ENCODE measurements at regions not wholly inside any gene's neighbourhood (a gene's known extent, or its start where the extent isn't known, plus 50 kb on each side); places are given as distances from the start of the nearest gene placed in this dataset.

DNA sequence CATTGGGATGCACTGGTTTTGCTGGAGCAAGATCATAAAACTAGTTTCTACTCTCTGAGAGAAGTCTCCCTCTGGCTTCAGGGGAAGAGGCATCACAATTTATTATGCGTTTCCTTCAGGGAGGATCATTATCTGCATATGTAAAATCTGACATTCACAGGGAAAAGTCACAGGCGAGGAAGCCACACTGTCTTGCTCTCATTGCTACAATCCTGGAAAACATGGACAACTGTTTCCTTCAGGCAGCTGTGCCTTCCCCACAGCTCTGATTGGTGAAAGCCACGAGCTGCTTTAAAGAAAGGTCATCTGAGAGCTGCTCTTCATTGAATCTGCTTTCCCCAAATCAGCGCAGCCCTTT, 397.8 kb downstream of the MED10 start:
- TF ChIP-seq, protein P1, sequence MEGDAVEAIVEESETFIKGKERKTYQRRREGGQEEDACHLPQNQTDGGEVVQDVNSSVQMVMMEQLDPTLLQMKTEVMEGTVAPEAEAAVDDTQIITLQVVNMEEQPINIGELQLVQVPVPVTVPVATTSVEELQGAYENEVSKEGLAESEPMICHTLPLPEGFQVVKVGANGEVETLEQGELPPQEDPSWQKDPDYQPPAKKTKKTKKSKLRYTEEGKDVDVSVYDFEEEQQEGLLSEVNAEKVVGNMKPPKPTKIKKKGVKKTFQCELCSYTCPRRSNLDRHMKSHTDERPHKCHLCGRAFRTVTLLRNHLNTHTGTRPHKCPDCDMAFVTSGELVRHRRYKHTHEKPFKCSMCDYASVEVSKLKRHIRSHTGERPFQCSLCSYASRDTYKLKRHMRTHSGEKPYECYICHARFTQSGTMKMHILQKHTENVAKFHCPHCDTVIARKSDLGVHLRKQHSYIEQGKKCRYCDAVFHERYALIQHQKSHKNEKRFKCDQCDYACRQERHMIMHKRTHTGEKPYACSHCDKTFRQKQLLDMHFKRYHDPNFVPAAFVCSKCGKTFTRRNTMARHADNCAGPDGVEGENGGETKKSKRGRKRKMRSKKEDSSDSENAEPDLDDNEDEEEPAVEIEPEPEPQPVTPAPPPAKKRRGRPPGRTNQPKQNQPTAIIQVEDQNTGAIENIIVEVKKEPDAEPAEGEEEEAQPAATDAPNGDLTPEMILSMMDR (IDR thresholded peaks at IDR 0.05) = no peak
- TF ChIP-seq POLR2A (IDR thresholded peaks at IDR 0.05) = no peak

Measured in thyroid gland (tissue), 4 donors.